WTC11 (cell line): ENCODE measurements at regions not wholly inside any gene's neighbourhood (a gene's known extent, or its start where the extent isn't known, plus 50 kb on each side); places are given as distances from the start of the nearest gene placed in this dataset.

Experiments used
- AR ChIP-seq: fragments of 250-450 bp; sonication (Bioruptor Pico); IDR thresholded peaks from 2 replicates; pipeline ENCODE4 v1.9.0; 2021; ENCODE audit warnings: mild to moderate bottlenecking
- CBFB ChIP-seq: sonication (generic); formaldehyde crosslinking; IDR thresholded peaks from 2 replicates; pipeline ENCODE4 v1.8.1; 2022; ENCODE audit warnings: mild to moderate bottlenecking, low read depth, missing genetic modification reagents
- E2F5 ChIP-seq: sonication (generic); formaldehyde crosslinking; IDR thresholded peaks from 2 replicates; pipeline ENCODE4 v1.8.1; 2022; ENCODE audit warnings: mild to moderate bottlenecking, moderate library complexity, missing genetic modification reagents
- NR2C2 ChIP-seq: sonication (generic); formaldehyde crosslinking; IDR thresholded peaks from 2 replicates; pipeline ENCODE4 v1.8.0; 2022; ENCODE audit warnings: mild to moderate bottlenecking, missing genetic modification reagents
- NR3C1 ChIP-seq: sonication (generic); formaldehyde crosslinking; conservative IDR thresholded peaks from 2 replicates; pipeline ENCODE4 v1.8.1; 2023; ENCODE audit warnings: low read depth, mild to moderate bottlenecking, missing genetic modification reagents
- RELA ChIP-seq: sonication (generic); formaldehyde crosslinking; IDR thresholded peaks from 2 replicates; pipeline ENCODE4 v1.8.1; 2022; ENCODE audit warnings: missing genetic modification reagents, mild to moderate bottlenecking, borderline replicate concordance
- SP1 ChIP-seq: sonication (generic); formaldehyde crosslinking; conservative IDR thresholded peaks from 2 replicates; pipeline ENCODE4 v1.8.1; 2022; ENCODE audit warnings: missing genetic modification reagents
- STAT6 ChIP-seq: sonication (generic); formaldehyde crosslinking; conservative IDR thresholded peaks from 2 replicates; pipeline ENCODE4 v1.8.1; 2023; ENCODE audit warnings: mild to moderate bottlenecking, low read depth, missing genetic modification reagents, moderate library complexity
- ZNF232 ChIP-seq: sonication (generic); formaldehyde crosslinking; IDR thresholded peaks from 2 replicates; pipeline ENCODE4 v1.8.0; 2022; ENCODE audit warnings: mild to moderate bottlenecking, missing genetic modification reagents
- ZNF671 ChIP-seq: fragments of 250-450 bp; sonication (Bioruptor Pico); IDR thresholded peaks from 2 replicates; pipeline ENCODE4 v1.8.0; 2021; ENCODE audit warnings: mild to moderate bottlenecking
- TF ChIP-seq, protein P1 (sequence below): fragments of 200-600 bp; IDR thresholded peaks from 2 replicates; pipeline ENCODE4 v1.8.0; 2022; ENCODE audit warnings: antibody characterized with exemption
- TF ChIP-seq, protein P2 (sequence below): sonication (generic); formaldehyde crosslinking; IDR thresholded peaks from 2 replicates; pipeline ENCODE4 v1.8.0; 2022; ENCODE audit warnings: mild to moderate bottlenecking, missing genetic modification reagents
- TF ChIP-seq, protein P3 (sequence below): sonication (generic); formaldehyde crosslinking; IDR thresholded peaks from 2 replicates; pipeline ENCODE4 v1.8.1; 2023; ENCODE audit warnings: mild to moderate bottlenecking, missing genetic modification reagents, moderate library complexity

- TF ChIP-seq, protein P1, sequence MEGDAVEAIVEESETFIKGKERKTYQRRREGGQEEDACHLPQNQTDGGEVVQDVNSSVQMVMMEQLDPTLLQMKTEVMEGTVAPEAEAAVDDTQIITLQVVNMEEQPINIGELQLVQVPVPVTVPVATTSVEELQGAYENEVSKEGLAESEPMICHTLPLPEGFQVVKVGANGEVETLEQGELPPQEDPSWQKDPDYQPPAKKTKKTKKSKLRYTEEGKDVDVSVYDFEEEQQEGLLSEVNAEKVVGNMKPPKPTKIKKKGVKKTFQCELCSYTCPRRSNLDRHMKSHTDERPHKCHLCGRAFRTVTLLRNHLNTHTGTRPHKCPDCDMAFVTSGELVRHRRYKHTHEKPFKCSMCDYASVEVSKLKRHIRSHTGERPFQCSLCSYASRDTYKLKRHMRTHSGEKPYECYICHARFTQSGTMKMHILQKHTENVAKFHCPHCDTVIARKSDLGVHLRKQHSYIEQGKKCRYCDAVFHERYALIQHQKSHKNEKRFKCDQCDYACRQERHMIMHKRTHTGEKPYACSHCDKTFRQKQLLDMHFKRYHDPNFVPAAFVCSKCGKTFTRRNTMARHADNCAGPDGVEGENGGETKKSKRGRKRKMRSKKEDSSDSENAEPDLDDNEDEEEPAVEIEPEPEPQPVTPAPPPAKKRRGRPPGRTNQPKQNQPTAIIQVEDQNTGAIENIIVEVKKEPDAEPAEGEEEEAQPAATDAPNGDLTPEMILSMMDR = no peak
- no peak for TF ChIP-seq NR3C1 (CRISPR knock-in tag)
- no peak for TF ChIP-seq ZNF671
- TF ChIP-seq SP1 (CRISPR knock-in tag) = no peak
- TF ChIP-seq CBFB (CRISPR knock-in tag) = no peak
- no peak for TF ChIP-seq STAT6 (CRISPR knock-in tag)
- TF ChIP-seq, protein P2, sequence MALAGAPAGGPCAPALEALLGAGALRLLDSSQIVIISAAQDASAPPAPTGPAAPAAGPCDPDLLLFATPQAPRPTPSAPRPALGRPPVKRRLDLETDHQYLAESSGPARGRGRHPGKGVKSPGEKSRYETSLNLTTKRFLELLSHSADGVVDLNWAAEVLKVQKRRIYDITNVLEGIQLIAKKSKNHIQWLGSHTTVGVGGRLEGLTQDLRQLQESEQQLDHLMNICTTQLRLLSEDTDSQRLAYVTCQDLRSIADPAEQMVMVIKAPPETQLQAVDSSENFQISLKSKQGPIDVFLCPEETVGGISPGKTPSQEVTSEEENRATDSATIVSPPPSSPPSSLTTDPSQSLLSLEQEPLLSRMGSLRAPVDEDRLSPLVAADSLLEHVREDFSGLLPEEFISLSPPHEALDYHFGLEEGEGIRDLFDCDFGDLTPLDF (CRISPR knock-in tag) = no peak
- no peak for TF ChIP-seq ZNF232 (CRISPR knock-in tag)
- no peak for TF ChIP-seq AR
- TF ChIP-seq E2F5 (CRISPR knock-in tag) = no peak
- TF ChIP-seq, protein P3, sequence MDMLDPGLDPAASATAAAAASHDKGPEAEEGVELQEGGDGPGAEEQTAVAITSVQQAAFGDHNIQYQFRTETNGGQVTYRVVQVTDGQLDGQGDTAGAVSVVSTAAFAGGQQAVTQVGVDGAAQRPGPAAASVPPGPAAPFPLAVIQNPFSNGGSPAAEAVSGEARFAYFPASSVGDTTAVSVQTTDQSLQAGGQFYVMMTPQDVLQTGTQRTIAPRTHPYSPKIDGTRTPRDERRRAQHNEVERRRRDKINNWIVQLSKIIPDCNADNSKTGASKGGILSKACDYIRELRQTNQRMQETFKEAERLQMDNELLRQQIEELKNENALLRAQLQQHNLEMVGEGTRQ (CRISPR knock-in tag) = no peak
- TF ChIP-seq RELA = no peak
- TF ChIP-seq NR2C2 (CRISPR knock-in tag) = no peak
These were observed 272.1 kb upstream of the CDH6 start for GRCh38 chr5:30921388-30921787.
